ENCODE measurements at regions not wholly inside any gene's neighbourhood (a gene's known extent, or its start where the extent isn't known, plus 50 kb on each side); places are given as distances from the start of the nearest gene placed in this dataset.

DNA sequence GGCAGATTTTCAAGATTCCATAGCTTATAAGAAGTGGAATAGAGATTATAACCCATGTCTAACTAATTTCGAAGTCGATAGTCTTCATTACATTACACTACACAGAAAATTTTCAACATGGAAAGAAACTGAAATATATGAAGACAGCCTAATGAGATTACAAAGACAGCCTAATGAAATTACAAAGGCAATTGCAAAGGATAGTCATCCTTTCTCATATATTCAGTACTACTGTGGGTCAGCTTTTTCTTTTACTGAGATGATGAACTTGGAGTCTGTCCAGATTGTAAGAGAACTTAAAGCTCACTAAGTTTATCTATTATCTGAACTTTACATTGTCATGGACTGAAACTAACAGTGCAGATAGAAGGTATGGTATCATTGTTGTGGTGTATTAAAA, 304.4 kb upstream of the MBL2 start:
- no peaks in the 10 kb centered on the region for H4K20me1 ChIP-seq (ENCODE audit: insufficient read depth)
- H3K36me3 ChIP-seq (ENCODE audit: low read depth): no peaks in the 10 kb centered on the region
- H2AFZ ChIP-seq: no peak overlapping the region
- intact Hi-C loops (cut with micrococcal nuclease; ENCODE audit: unreplicated experiment): no loop called here
- no peaks in the 10 kb centered on the region for H3K27me3 ChIP-seq (ENCODE audit: insufficient read depth, low read depth)
- ChIA-PET CTCF (no interaction called here), POLR2A (ENCODE audit: unreplicated experiment) (no interaction called here)
- no peak overlapping the region for H3K4me3 ChIP-seq
- H3K4me1 ChIP-seq (replicated peaks; ENCODE audit: insufficient read depth): no peaks in the 10 kb centered on the region
- BruUV-seq (replicated peaks): no TSS peak
- TF ChIP-seq, protein P1, sequence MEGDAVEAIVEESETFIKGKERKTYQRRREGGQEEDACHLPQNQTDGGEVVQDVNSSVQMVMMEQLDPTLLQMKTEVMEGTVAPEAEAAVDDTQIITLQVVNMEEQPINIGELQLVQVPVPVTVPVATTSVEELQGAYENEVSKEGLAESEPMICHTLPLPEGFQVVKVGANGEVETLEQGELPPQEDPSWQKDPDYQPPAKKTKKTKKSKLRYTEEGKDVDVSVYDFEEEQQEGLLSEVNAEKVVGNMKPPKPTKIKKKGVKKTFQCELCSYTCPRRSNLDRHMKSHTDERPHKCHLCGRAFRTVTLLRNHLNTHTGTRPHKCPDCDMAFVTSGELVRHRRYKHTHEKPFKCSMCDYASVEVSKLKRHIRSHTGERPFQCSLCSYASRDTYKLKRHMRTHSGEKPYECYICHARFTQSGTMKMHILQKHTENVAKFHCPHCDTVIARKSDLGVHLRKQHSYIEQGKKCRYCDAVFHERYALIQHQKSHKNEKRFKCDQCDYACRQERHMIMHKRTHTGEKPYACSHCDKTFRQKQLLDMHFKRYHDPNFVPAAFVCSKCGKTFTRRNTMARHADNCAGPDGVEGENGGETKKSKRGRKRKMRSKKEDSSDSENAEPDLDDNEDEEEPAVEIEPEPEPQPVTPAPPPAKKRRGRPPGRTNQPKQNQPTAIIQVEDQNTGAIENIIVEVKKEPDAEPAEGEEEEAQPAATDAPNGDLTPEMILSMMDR (conservative IDR thresholded peaks at IDR 0.05): no peak
- no peak for TF ChIP-seq EZH2 (IDR thresholded peaks at IDR 0.05; ENCODE audit: low read depth)
- no peaks in the 10 kb centered on the region; the same call in 1 of the 2 replicates for H3K9me3 ChIP-seq (ENCODE audit: insufficient read depth, low read depth)
- DNase-seq: no peak
- no peak overlapping the region for H3K27ac ChIP-seq
- no peaks in the 10 kb centered on the region for H3K79me2 ChIP-seq (ENCODE audit: low read depth)
- no peaks in the 10 kb centered on the region for H3K9me2 ChIP-seq (ENCODE audit: insufficient read depth)
- no peaks in the 10 kb centered on the region for H3F3A ChIP-seq (ENCODE audit: insufficient read depth, low read depth)
- no peak overlapping the region for H3K4me2 ChIP-seq

DNA sequence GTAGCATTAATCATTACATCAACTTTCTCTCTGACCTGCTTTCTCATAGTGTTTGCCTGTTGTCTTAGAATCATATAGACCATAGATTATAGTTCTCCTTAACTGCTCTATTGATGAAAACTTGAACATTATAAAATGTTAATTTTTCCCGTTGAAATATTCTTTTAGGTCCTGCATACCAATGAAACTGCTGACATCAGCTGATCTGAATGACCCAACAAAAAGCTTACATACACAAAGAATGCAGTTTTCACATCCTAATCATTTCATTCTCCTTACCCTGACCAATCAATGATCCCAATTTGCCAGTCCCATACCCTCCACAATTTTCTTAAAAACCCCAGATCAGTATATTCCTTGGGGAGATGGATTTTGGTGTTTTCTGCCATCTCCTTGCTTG, 302.9 kb upstream of the MBL2 start:
- H3F3A ChIP-seq (ENCODE audit: insufficient read depth, low read depth): no peaks in the 10 kb centered on the region
- TF ChIP-seq EZH2 (IDR thresholded peaks at IDR 0.05; ENCODE audit: low read depth): no peak
- no peak overlapping the region for H2AFZ ChIP-seq
- ChIA-PET POLR2A (ENCODE audit: unreplicated experiment) (no interaction called here), CTCF (no interaction called here)
- no peaks in the 10 kb centered on the region for H3K79me2 ChIP-seq (ENCODE audit: low read depth)
- H4K20me1 ChIP-seq (ENCODE audit: insufficient read depth): no peaks in the 10 kb centered on the region
- no peak overlapping the region for H3K4me3 ChIP-seq
- BruUV-seq (replicated peaks): no TSS peak
- H3K4me1 ChIP-seq (replicated peaks; ENCODE audit: insufficient read depth): no peaks in the 10 kb centered on the region
- H3K27ac ChIP-seq: no peak overlapping the region
- H3K27me3 ChIP-seq (ENCODE audit: insufficient read depth, low read depth): no peaks in the 10 kb centered on the region
- H3K4me2 ChIP-seq: no peak overlapping the region
- H3K9me2 ChIP-seq (ENCODE audit: insufficient read depth): no peaks in the 10 kb centered on the region
- intact Hi-C loops (cut with micrococcal nuclease; ENCODE audit: unreplicated experiment): no loop called here
- H3K36me3 ChIP-seq (ENCODE audit: low read depth): no peaks in the 10 kb centered on the region
- no peaks in the 10 kb centered on the region; the same call in 1 of the 2 replicates for H3K9me3 ChIP-seq (ENCODE audit: insufficient read depth, low read depth)
- no peak for DNase-seq

DNA sequence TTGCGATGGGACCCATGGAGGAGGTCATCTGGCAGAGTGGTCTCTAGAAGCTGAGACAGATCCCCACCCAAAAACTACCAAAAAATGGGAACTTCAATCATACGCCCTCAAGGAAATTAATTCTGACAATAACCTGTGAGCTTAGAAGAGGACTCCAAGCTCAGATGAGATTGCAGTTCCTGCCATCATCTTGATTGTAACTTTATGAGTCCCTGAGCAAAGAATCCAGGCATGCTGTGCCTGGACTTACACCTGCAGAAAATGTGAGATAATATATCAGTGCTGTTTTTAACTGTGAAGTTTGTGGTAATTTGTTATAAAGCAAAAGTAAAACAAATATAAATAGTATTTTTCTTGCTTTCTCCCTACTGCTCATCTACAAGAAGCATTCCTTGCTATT, 299.6 kb upstream of the MBL2 start:
- CTCF ChIA-PET: no interaction called here
- BruUV-seq (replicated peaks): no TSS peak

More for the DNA sequence above, 299.6 kb upstream of the MBL2 start:
- no peak overlapping the region for H2AFZ ChIP-seq
- POLR2A ChIA-PET (ENCODE audit: unreplicated experiment): no interaction called here
- TF ChIP-seq, protein P1 (conservative IDR thresholded peaks at IDR 0.05): no peak
- no peak for TF ChIP-seq EZH2 (IDR thresholded peaks at IDR 0.05; ENCODE audit: low read depth)
- no peaks in the 10 kb centered on the region for H3K79me2 ChIP-seq (ENCODE audit: low read depth)
- no peak overlapping the region for H3K4me3 ChIP-seq
- H3K27me3 ChIP-seq (ENCODE audit: insufficient read depth, low read depth): no peaks in the 10 kb centered on the region
- H3K27ac ChIP-seq: no peak overlapping the region
- H3K4me2 ChIP-seq: no peak overlapping the region
- no peaks in the 10 kb centered on the region for H3K9me2 ChIP-seq (ENCODE audit: insufficient read depth)
- no peaks in the 10 kb centered on the region for H4K20me1 ChIP-seq (ENCODE audit: insufficient read depth)
- DNase-seq: no peak
- H3F3A ChIP-seq (ENCODE audit: insufficient read depth, low read depth): no peaks in the 10 kb centered on the region
- no peaks in the 10 kb centered on the region for H3K9me3 ChIP-seq (ENCODE audit: insufficient read depth, low read depth)
- H3K36me3 ChIP-seq (ENCODE audit: low read depth): no peaks in the 10 kb centered on the region
- no peaks in the 10 kb centered on the region for H3K4me1 ChIP-seq (replicated peaks; ENCODE audit: insufficient read depth)
- intact Hi-C loops (cut with micrococcal nuclease; ENCODE audit: unreplicated experiment): no loop called here
